OCI-LY7 (cell line): ENCODE measurements at regions not wholly inside any gene's neighbourhood (a gene's known extent, or its start where the extent isn't known, plus 50 kb on each side); places are given as distances from the start of the nearest gene placed in this dataset.

Experiments used
- CTCF ChIP-seq: fragments of 200-600 bp; sonication (generic); conservative IDR thresholded peaks from 2 replicates; pipeline ENCODE4 v1.5.1; 2014; ENCODE audit warnings: mild to moderate bottlenecking, antibody characterized with exemption, low read length, moderate library complexity, mixed read lengths
- EZH2phosphoT487 ChIP-seq: fragments of 200-600 bp; sonication (generic); IDR thresholded peaks from 2 replicates; pipeline ENCODE4 v1.6.1; 2018; ENCODE audit warnings: low read depth, borderline replicate concordance, mild to moderate bottlenecking, mixed run types, antibody characterized with exemption, low read length, moderate library complexity, mixed read lengths

GRCh38 chr3:152209060-152209459, 59.7 kb upstream of the MBNL1 start:
- no peak for TF ChIP-seq CTCF
- no peak for TF ChIP-seq EZH2phosphoT487
